Effector CD4-positive, alpha-beta T cell (primary cell): ENCODE measurements at regions not wholly inside any gene's neighbourhood (a gene's known extent, or its start where the extent isn't known, plus 50 kb on each side); places are given as distances from the start of the nearest gene placed in this dataset.

Experiments
- DNase-seq: peaks from one replicate; pipeline ENCODE4 v3.0.0-alpha.2; 2020

GRCh38 chr6:11356404-11357155 is 124.1 kb upstream of the NEDD9 start:
- DNase-seq = no peak

GRCh38 chr6:11353921-11354389 is 121.5 kb upstream of the NEDD9 start:
- DNase-seq = peak; percentile 24

- DNase-seq = no peak
Measured at GRCh38 chr6:11350294-11350693, 117.8 kb upstream of the NEDD9 start.

GRCh38 chr6:11349880-11350279 is 117.4 kb upstream of the NEDD9 start:
- DNase-seq = no peak

GRCh38 chr6:11346516-11346915 is 114.0 kb upstream of the NEDD9 start:
- DNase-seq = no peak

- no peak for DNase-seq
Measured at GRCh38 chr6:11345536-11345935, 113.1 kb upstream of the NEDD9 start.

GRCh38 chr6:11343963-11344723 is 111.7 kb upstream of the NEDD9 start:
- DNase-seq = no peak

- no peak for DNase-seq
Measured at GRCh38 chr6:11341867-11342266, 109.4 kb upstream of the NEDD9 start.

GRCh38 chr6:11341303-11341702 is 108.8 kb upstream of the NEDD9 start:
- no peak for DNase-seq

- DNase-seq = no peak
Measured at GRCh38 chr6:11339380-11339779, 106.9 kb upstream of the NEDD9 start.

GRCh38 chr6:11337306-11337705 is 104.8 kb upstream of the NEDD9 start:
- no peak for DNase-seq

GRCh38 chr6:11335826-11336225 is 103.4 kb upstream of the NEDD9 start:
- DNase-seq = no peak

GRCh38 chr6:11333132-11333849 is 100.8 kb upstream of the NEDD9 start:
- DNase-seq = no peak

- no peak for DNase-seq
Measured at GRCh38 chr6:11332463-11332862, 100.0 kb upstream of the NEDD9 start.

GRCh38 chr6:11331111-11331510 is 98.6 kb upstream of the NEDD9 start:
- DNase-seq = no peak

- no peak for DNase-seq
Measured at GRCh38 chr6:11330413-11330760, 97.9 kb upstream of the NEDD9 start.

- no peak for DNase-seq
Measured at GRCh38 chr6:11329726-11330412, 97.4 kb upstream of the NEDD9 start.

GRCh38 chr6:11328613-11329247 is 96.3 kb upstream of the NEDD9 start:
- DNase-seq = no peak

- no peak for DNase-seq
Measured at GRCh38 chr6:11327961-11328360, 95.5 kb upstream of the NEDD9 start.

GRCh38 chr6:11326116-11326515 is 93.6 kb upstream of the NEDD9 start:
- DNase-seq = no peak

GRCh38 chr6:11324453-11325015 is 92.1 kb upstream of the NEDD9 start:
- no peak for DNase-seq
